Panc1 (cell line): ENCODE measurements at regions not wholly inside any gene's neighbourhood (a gene's known extent, or its start where the extent isn't known, plus 50 kb on each side); places are given as distances from the start of the nearest gene placed in this dataset.

ENCODE experiments used
- ATAC-seq: fragments of 200-7000 bp; cut with Tn5 transposase; 2 replicates; pipeline ENCODE4 v1.9.1; 2020; ENCODE audit warnings: mild to moderate bottlenecking, moderate library complexity
- BruUV-seq: library from RNA; stranded (reverse); fragments of 400-500 nt; replicated peaks from 2 replicates; lab custom pipeline; 2021; lab: Mats Ljungman, UMichigan
- CTCF ChIA-PET: fragments of 300-600 bp; sonication (Branson Sonifier 250); formaldehyde crosslinking; loops from one replicate; lab custom pipeline; 2022; ENCODE audit warnings: antibody characterized with exemption; lab: Charles Lee
- POLR2A ChIA-PET: fragments of 300-600 bp; sonication (Branson Sonifier 250); formaldehyde crosslinking; loops from one replicate; lab custom pipeline; 2022; ENCODE audit warnings: antibody characterized with exemption; lab: Charles Lee
- DNase-seq: peaks from one replicate; pipeline ENCODE4 v3.0.0-alpha.2; 2010; ENCODE audit warnings: low read depth, low spot score
- H3K27ac ChIP-seq: 2 replicates; pipeline ENCODE4 v1.5.1; 2011; ENCODE audit warnings: mild to moderate bottlenecking, low read length, inconsistent platforms
- H3K27me3 ChIP-seq: fragments of 200-500 bp; sonication (Bioruptor generic); 2 replicates; pipeline ENCODE4 v1.6.0; 2014; ENCODE audit warnings: low read length, inconsistent platforms; ENCODE audit not compliant: control insufficient read depth, insufficient read depth
- H3K36me3 ChIP-seq: fragments of 200-500 bp; sonication (Bioruptor generic); 2 replicates; pipeline ENCODE4 v1.5.1; 2014; ENCODE audit warnings: inconsistent platforms, mild to moderate bottlenecking, low read length, moderate library complexity; ENCODE audit not compliant: control insufficient read depth, insufficient read depth
- H3K4me1 ChIP-seq: 2 replicates; pipeline ENCODE4 v1.5.1; 2011; ENCODE audit warnings: inconsistent platforms, mild to moderate bottlenecking, low read length, moderate library complexity; ENCODE audit not compliant: control insufficient read depth, insufficient read depth
- H3K4me3 ChIP-seq, 2 experiments: 2 replicates each; pipeline ENCODE4 v1.5.1; 2011 to 2012; ENCODE audit warnings: low read depth in 2 of 2, low read length in 2 of 2, mild to moderate bottlenecking in 2 of 2, inconsistent platforms in 1 of 2, moderate library complexity in 1 of 2
- H3K9me3 ChIP-seq: fragments of 200-500 bp; sonication (Bioruptor generic); 2 replicates; pipeline ENCODE4 v1.5.1; 2014; ENCODE audit warnings: low read depth, mild to moderate bottlenecking, inconsistent platforms, low read length, moderate library complexity; ENCODE audit not compliant: control insufficient read depth, insufficient read depth
- POLR2AphosphoS5 ChIP-seq: IDR thresholded peaks from 2 replicates; pipeline ENCODE4 v1.6.1; 2012; ENCODE audit warnings: mild to moderate bottlenecking, low read depth, low read length, moderate library complexity
- SIN3A ChIP-seq: IDR thresholded peaks from 2 replicates; pipeline ENCODE4 v1.6.1; 2012; ENCODE audit warnings: low read depth, mild to moderate bottlenecking, low read length, moderate library complexity, borderline replicate concordance; ENCODE audit not compliant: insufficient read depth
- TCF7L2 ChIP-seq: IDR thresholded peaks from 2 replicates; pipeline ENCODE4 v1.6.1; 2011; ENCODE audit warnings: mild to moderate bottlenecking, low read depth, low read length, inconsistent platforms
- in situ Hi-C: cut with HindIII; loops from 2 replicates; pipeline ENCODE4 v1.10.0; 2016; ENCODE audit warnings: low sequenced_read_pairs, low pct_unique_long_range_greater_than_20kb
- intact Hi-C: fragments of 100-400 bp; cut with micrococcal nuclease; formaldehyde crosslinking; loops from one replicate; pipeline ENCODE4 v1.10.0; 2022; ENCODE audit not compliant: unreplicated experiment
- TF ChIP-seq, protein P1 (sequence below): fragments of 450-650 bp; IDR thresholded peaks from 2 replicates; pipeline ENCODE4 v1.5.1; 2017; ENCODE audit warnings: mild to moderate bottlenecking
- TF ChIP-seq, protein P2 (sequence below), 2 experiments: IDR thresholded peaks; 2 replicates each; pipeline ENCODE4 v1.6.1; 2011 to 2012; ENCODE audit warnings: low read depth in 2 of 2, control low read depth in 1 of 2, low read length in 1 of 2, mild to moderate bottlenecking in 1 of 2, moderate library complexity in 1 of 2; ENCODE audit not compliant: insufficient read depth in 1 of 2

DNA sequence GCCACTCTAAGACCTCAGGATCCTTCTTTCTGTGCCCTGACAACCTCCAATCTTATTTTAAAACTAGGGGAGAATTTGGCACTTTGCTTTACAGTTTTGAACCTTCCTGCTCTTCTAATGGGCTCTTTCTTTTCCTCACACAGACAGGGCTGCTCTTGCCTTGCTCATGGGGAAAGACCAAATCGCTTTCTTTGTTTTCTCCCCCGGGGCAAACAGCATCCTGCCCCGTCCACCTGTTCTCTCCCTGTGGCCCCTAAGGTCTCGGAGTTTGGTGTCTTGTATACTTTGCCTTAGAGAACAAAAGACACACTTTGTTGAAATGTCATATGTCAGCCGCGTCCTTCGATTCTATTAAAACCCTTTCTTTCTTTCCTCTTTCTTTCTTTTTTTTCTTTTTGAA is 306.7 kb upstream of the SALL1 start:
- TF ChIP-seq, protein P1, sequence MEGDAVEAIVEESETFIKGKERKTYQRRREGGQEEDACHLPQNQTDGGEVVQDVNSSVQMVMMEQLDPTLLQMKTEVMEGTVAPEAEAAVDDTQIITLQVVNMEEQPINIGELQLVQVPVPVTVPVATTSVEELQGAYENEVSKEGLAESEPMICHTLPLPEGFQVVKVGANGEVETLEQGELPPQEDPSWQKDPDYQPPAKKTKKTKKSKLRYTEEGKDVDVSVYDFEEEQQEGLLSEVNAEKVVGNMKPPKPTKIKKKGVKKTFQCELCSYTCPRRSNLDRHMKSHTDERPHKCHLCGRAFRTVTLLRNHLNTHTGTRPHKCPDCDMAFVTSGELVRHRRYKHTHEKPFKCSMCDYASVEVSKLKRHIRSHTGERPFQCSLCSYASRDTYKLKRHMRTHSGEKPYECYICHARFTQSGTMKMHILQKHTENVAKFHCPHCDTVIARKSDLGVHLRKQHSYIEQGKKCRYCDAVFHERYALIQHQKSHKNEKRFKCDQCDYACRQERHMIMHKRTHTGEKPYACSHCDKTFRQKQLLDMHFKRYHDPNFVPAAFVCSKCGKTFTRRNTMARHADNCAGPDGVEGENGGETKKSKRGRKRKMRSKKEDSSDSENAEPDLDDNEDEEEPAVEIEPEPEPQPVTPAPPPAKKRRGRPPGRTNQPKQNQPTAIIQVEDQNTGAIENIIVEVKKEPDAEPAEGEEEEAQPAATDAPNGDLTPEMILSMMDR = no peak
- TF ChIP-seq, protein P2, sequence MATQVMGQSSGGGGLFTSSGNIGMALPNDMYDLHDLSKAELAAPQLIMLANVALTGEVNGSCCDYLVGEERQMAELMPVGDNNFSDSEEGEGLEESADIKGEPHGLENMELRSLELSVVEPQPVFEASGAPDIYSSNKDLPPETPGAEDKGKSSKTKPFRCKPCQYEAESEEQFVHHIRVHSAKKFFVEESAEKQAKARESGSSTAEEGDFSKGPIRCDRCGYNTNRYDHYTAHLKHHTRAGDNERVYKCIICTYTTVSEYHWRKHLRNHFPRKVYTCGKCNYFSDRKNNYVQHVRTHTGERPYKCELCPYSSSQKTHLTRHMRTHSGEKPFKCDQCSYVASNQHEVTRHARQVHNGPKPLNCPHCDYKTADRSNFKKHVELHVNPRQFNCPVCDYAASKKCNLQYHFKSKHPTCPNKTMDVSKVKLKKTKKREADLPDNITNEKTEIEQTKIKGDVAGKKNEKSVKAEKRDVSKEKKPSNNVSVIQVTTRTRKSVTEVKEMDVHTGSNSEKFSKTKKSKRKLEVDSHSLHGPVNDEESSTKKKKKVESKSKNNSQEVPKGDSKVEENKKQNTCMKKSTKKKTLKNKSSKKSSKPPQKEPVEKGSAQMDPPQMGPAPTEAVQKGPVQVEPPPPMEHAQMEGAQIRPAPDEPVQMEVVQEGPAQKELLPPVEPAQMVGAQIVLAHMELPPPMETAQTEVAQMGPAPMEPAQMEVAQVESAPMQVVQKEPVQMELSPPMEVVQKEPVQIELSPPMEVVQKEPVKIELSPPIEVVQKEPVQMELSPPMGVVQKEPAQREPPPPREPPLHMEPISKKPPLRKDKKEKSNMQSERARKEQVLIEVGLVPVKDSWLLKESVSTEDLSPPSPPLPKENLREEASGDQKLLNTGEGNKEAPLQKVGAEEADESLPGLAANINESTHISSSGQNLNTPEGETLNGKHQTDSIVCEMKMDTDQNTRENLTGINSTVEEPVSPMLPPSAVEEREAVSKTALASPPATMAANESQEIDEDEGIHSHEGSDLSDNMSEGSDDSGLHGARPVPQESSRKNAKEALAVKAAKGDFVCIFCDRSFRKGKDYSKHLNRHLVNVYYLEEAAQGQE (IDR thresholded peaks at IDR 0.05; ENCODE audit: insufficient read depth in 1 of 2, low read depth in 2 of 2, low read length in 1 of 2) = no peak
- TF ChIP-seq POLR2AphosphoS5 (no peak), SIN3A (no peak), TCF7L2 (no peak)
- ChIA-PET POLR2A (no interaction called here), CTCF (no interaction called here)
- Histone ChIP-seq H3K4me1 (no peaks in the 10 kb centered on the region), H3K27me3 (no peaks in the 10 kb centered on the region), H3K27ac (no peak overlapping the region), H3K4me3 (no peak overlapping the region), H3K9me3 (no peaks in the 10 kb centered on the region), H3K36me3 (no peaks in the 10 kb centered on the region)
- no TSS peak for BruUV-seq
- no peak for ATAC-seq
- DNase-seq = no peak
- intact Hi-C loops = no loop called here
- in situ Hi-C loops = no loop called here

DNA sequence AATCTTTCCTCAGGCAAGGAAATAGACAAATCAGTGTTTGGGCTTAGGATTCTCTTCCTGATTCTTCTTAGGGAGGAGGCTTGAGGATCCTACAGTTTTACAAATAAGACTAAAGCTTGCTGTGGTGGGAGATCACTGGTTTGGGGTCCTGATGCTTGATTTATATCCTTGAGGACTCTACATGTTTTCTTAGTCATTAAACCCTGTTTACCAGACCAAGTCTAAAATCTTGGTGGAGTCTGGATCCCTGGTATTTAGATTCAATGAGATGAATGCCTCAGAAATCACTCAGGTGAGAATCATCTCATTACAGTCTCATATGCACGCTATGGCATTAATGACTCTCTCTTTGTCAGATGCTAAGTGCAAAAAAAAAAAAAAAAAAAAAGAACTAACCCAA is 304.3 kb upstream of the SALL1 start:
- in situ Hi-C loops = no loop called here

More for the DNA sequence above, 304.3 kb upstream of the SALL1 start:
- CTCF ChIA-PET = no interaction called here
- DNase-seq = no peak
- no TSS peak for BruUV-seq
- intact Hi-C loops = no loop called here
- Histone ChIP-seq H3K27me3 (no peaks in the 10 kb centered on the region), H3K27ac (no peak overlapping the region), H3K4me3 (no peak overlapping the region), H3K4me1 (no peaks in the 10 kb centered on the region), H3K9me3 (no peaks in the 10 kb centered on the region), H3K36me3 (no peaks in the 10 kb centered on the region)
- TF ChIP-seq, protein P2 (IDR thresholded peaks at IDR 0.05; ENCODE audit: insufficient read depth in 1 of 2, low read depth in 2 of 2, low read length in 1 of 2) = no peak
- POLR2A ChIA-PET = no interaction called here
- ATAC-seq = no peak
